Activated naive CD8-positive, alpha-beta T cell treated with anti-CD3 and anti-CD28 coated beads, Interleukin-2, amount 50 U/mL, for 24 hours (primary cell): ENCODE measurements at regions not wholly inside any gene's neighbourhood (a gene's known extent, or its start where the extent isn't known, plus 50 kb on each side); places are given as distances from the start of the nearest gene placed in this dataset.
"Not testable (repeated sequence)": the region's sequence is repeated elsewhere in the genome, so short reads cannot be mapped to it uniquely, and the experiment has no call there.

Experiments
- ATAC-seq: fragments of 150-1000 bp; cut with Tn5 transposase; one replicate; pipeline ENCODE4 v1.10.0; 2021
- DNase-seq: peaks from one replicate; pipeline ENCODE4 v3.0.0; 2021
- H3K27ac Mint-ChIP-seq: one replicate; pipeline ENCODE4 v1.8.0; 2021; ENCODE audit warnings: mild to moderate bottlenecking, mixed read lengths
- H3K27me3 Mint-ChIP-seq: one replicate; pipeline ENCODE4 v1.8.0; 2021; ENCODE audit warnings: mixed read lengths
- H3K36me3 Mint-ChIP-seq: one replicate; pipeline ENCODE4 v1.8.0; 2021; ENCODE audit warnings: low read depth, mixed read lengths
- H3K4me1 Mint-ChIP-seq: one replicate; pipeline ENCODE4 v1.8.0; 2021; ENCODE audit warnings: mixed read lengths
- H3K4me3 Mint-ChIP-seq: one replicate; pipeline ENCODE4 v1.8.0; 2021; ENCODE audit warnings: mild to moderate bottlenecking, moderate library complexity, mixed read lengths
- H3K9me3 Mint-ChIP-seq: one replicate; pipeline ENCODE4 v1.8.0; 2021; ENCODE audit warnings: mixed read lengths

DNA sequence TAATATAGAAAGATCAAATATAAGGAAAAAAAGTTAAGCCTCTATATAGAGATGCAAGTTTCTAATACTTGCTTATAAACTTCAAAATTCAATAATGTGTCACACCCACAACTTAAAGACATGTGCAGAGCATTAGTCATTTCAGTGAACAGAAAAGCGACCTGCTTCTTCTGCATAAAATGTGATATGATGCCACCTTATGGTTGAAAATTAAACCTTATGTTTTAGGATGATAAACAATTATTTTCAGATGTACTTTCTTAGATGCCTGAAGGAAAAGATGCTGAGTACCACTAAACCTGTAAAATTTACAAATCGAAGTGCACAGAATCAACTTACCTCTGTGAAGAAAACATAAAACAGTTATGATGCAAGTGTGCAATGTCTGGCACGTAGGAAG, 96.0 kb downstream of the MTERF1 start:
- ATAC-seq (no peak), DNase-seq (no peak)
- Mint-ChIP-seq H3K36me3 (no peaks in the 10 kb centered on the region), H3K4me3 (no peak overlapping the region), H3K27me3 (peaks cover 5% of the 10 kb centered on the region), H3K4me1 (no peaks in the 10 kb centered on the region), H3K27ac (no peak overlapping the region), H3K9me3 (no peaks in the 10 kb centered on the region)

DNA sequence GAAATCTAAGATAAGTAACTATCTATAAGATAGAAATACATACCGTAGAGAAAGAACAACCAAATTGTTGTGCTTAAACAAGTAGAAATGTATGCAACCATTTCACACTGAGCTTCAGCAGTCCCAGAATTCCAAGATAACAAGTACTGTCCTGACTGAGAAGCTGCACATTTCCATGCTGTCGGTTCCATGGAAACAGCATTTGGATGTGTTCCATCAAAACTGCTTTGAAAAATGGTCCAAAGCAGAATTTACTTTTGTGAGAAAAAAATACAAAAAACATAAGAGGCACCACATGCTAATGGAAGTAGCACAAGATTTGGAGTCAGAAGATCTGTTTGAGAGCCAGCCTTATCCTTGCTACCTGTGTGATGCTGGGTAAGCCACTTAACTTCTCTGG, 92.6 kb downstream of the MTERF1 start:
- ATAC-seq (no peak), DNase-seq (no peak)
- Mint-ChIP-seq H3K36me3 (no peaks in the 10 kb centered on the region), H3K27me3 (peaks cover 5% of the 10 kb centered on the region), H3K9me3 (no peaks in the 10 kb centered on the region), H3K27ac (no peak overlapping the region), H3K4me3 (no peak overlapping the region), H3K4me1 (no peaks in the 10 kb centered on the region)

DNA sequence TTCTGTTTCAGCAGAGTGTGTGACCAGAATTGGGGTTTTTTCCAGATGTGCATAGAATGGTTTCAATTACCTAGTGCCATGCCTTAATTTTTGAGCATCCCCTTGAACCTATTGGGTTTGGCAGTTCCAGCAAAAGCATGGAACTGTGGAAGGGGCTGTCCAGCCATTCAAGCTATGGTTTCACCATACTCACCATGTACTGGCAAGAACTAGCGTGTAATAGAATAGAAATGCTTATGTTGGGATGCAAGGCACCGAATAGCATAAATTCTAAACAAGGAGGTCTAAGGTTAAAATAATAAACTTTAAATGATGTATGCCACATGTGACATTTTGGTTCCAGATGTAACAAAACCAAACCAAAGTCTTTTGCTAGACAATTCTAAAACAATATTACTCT, 91.4 kb downstream of the MTERF1 start:
- no peak overlapping the region for H3K4me3 Mint-ChIP-seq

DNA sequence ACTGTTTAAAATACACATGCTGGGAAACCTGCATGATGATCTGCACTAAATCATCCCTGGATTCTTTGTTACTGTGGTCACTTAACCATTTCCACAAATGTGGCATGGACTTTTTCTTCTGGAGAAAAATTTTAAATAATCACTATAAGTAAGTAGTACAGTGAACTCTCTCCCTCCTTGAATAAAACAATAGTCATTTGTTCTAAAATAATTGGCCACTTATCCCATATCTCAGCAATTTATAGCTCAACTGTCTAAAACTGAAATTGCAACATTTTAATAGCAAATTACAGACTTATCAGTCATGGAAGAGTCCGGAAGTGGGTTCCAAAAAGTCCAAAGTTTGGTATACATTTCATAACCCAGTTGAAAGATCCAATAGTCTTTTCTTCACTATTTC, 90.9 kb downstream of the MTERF1 start:
- ATAC-seq (no peak), DNase-seq (no peak)
- no peak overlapping the region for H3K4me3 Mint-ChIP-seq
- no peak overlapping the region for H3K27ac Mint-ChIP-seq
- H3K4me1 Mint-ChIP-seq = no peaks in the 10 kb centered on the region
- H3K27me3 Mint-ChIP-seq = peaks cover 1% of the 10 kb centered on the region
- H3K9me3 Mint-ChIP-seq = peaks cover under 1% of the 10 kb centered on the region
- H3K36me3 Mint-ChIP-seq = no peaks in the 10 kb centered on the region

More for the DNA sequence above, 91.4 kb downstream of the MTERF1 start:
- no peak for DNase-seq
- ATAC-seq = no peak
- no peaks in the 10 kb centered on the region for H3K36me3 Mint-ChIP-seq
- H3K4me1 Mint-ChIP-seq = no peaks in the 10 kb centered on the region
- no peak overlapping the region for H3K27ac Mint-ChIP-seq
- H3K9me3 Mint-ChIP-seq = no peaks in the 10 kb centered on the region
- H3K27me3 Mint-ChIP-seq = peaks cover 1% of the 10 kb centered on the region

DNA sequence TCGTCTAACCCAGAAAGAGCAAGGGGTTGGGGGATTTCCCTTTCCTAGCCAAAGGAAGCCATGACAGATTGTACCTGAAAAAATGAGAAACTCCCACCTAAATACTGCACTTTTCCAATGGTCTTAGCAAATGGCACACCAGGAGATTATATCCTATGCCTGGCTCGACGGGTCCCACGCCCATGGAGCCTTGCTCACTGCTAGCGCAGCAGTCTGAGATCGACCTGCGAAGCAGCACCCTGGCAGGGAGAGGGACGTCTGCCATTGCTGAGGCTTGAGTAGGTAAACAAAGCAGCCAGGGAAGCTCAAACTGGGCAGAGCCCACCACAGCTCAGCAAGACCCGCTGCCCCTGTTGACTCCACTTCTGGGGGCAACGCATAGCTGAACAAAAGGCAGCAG, 89.9 kb downstream of the MTERF1 start:
- H3K27ac Mint-ChIP-seq, H3K4me1 Mint-ChIP-seq, ATAC-seq, DNase-seq, H3K4me3 Mint-ChIP-seq, H3K36me3 Mint-ChIP-seq, H3K27me3 Mint-ChIP-seq, H3K9me3 Mint-ChIP-seq: not testable (repeated sequence)

DNA sequence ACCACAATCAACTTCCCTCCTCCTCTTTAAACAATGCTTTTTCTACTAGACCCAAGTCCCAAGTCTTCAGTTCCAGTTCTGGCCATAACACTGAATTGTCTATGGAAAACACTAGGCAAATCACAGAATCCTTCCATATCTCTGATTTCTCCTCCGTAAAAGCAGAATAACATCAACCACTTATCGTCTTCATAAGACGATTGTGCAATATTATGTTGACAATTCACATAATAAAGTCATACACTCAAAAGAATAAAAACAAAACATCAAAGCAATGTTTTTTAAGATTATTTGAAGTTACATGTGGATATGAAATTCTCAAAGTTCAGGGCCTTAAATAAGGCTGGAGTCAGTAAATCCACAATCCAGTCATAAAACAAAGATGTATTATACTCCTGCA, 84.4 kb downstream of the MTERF1 start:
- no peaks in the 10 kb centered on the region for H3K27me3 Mint-ChIP-seq
- DNase-seq (no peak), ATAC-seq (no peak)
- no peak overlapping the region for H3K27ac Mint-ChIP-seq
- H3K36me3 Mint-ChIP-seq = no peaks in the 10 kb centered on the region
- H3K9me3 Mint-ChIP-seq = peaks cover 4% of the 10 kb centered on the region
- no peaks in the 10 kb centered on the region for H3K4me1 Mint-ChIP-seq
- no peak overlapping the region for H3K4me3 Mint-ChIP-seq

DNA sequence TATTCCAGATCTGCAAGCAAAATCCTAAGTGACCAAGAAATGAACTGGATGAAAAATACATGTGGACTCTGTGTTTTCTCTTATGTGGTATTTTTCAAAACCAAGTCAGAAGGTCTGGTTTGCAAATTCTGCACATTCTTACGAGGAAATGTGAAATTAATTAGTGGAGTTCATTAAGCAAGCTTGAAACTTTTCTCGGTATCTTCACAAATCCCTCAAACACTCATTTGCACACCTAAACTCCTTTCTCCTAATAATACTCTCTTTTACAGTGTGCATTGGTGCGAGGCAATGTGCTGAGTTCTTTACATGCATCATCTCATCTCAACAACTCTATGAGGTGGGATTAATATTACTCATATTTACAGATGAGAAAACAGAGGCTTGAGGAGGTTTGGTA, 82.1 kb downstream of the MTERF1 start:
- no peaks in the 10 kb centered on the region for H3K36me3 Mint-ChIP-seq
- DNase-seq (no peak), ATAC-seq (no peak)
- no peaks in the 10 kb centered on the region for H3K27me3 Mint-ChIP-seq
- peaks cover 4% of the 10 kb centered on the region for H3K9me3 Mint-ChIP-seq
- H3K27ac Mint-ChIP-seq = no peak overlapping the region
- no peak overlapping the region for H3K4me3 Mint-ChIP-seq
- no peaks in the 10 kb centered on the region for H3K4me1 Mint-ChIP-seq

DNA sequence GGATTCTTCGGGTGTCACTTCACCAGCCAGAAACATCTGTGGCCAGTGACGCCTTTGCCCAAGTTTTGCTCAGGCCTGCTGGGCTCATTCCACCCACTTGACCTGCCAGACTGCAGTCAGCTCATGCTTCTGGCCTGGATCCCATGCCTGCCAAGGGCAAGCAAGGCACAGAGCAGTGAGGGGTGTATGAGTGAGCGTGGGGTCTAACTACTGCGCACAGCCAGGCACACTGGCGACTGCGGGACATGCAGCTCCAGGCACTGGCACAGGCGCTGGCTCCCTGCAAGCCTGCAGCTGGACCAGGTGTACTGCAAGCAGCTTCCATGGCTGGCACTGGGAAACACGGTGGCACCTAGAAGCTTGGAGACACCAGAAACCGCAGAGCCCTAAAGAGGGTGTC, 80.1 kb downstream of the MTERF1 start:
- peak; percentile 33 for ATAC-seq
- Mint-ChIP-seq H3K4me1 (no peaks in the 10 kb centered on the region), H3K4me3 (no peak overlapping the region), H3K27ac (no peak overlapping the region), H3K36me3 (no peaks in the 10 kb centered on the region), H3K27me3 (no peaks in the 10 kb centered on the region), H3K9me3 (no peaks in the 10 kb centered on the region)
- DNase-seq = no peak

DNA sequence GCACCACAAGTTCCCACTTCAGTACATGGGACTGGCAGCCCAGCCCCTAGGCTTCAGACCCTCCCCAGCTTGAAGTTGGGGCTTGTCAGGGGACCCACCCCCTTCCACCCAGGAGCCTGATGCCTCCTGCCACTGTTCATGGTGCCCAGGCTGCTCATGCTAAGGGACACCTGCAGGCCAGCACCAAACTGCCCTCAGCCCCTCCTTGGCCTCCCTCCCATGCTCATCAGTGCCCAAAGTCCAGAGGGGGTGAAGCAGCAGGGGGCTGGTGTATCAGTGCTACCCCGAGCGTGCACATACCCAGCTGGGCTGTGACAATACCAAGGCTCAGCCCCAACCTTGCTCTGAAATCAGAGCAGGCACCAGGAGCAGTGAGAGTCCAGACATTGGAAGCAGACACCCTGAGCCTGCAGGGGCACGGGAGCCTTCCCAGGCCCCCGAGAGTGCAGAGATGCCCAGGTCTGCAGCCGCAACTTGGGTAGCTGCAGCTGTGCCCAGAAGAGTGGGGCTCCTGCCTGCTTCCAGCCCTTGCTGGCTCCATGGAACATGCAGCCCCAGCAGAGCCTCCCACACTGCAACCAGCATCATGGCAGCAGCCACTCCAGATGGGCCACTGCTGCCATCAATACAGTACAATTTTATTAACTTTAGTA, 79.0 kb downstream of the MTERF1 start:
- Mint-ChIP-seq H3K27me3 (no peaks in the 10 kb centered on the region), H3K27ac (no peak overlapping the region), H3K9me3 (no peaks in the 10 kb centered on the region), H3K4me3 (no peak overlapping the region), H3K4me1 (no peaks in the 10 kb centered on the region), H3K36me3 (no peaks in the 10 kb centered on the region)
- ATAC-seq = no peak
- no peak for DNase-seq

DNA sequence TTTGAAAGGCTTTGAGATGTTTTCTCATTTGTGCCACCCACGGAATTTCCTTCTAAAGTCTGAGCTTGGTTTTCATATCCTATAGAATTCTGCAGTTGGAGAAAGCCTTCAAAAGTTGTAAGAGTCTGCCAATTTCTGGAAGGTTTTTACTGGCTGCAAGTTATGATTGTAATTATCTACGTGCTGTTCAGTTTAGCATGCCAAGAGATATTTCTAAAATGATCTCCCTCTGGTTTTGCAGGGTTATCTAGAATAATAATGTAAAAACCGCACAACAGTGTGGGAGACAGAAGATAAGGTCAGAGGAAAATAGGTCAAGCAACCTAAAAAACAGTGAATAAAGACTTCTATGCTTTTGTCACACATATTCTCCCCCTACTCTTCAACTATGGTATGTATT, 69.3 kb downstream of the MTERF1 start:
- H3K36me3 Mint-ChIP-seq = peaks cover 3% of the 10 kb centered on the region
- ATAC-seq (no peak), DNase-seq (no peak)
- H3K9me3 Mint-ChIP-seq = peaks cover 4% of the 10 kb centered on the region
- H3K27ac Mint-ChIP-seq = no peak overlapping the region
- no peak overlapping the region for H3K4me3 Mint-ChIP-seq
- H3K4me1 Mint-ChIP-seq = no peaks in the 10 kb centered on the region
- no peaks in the 10 kb centered on the region for H3K27me3 Mint-ChIP-seq

DNA sequence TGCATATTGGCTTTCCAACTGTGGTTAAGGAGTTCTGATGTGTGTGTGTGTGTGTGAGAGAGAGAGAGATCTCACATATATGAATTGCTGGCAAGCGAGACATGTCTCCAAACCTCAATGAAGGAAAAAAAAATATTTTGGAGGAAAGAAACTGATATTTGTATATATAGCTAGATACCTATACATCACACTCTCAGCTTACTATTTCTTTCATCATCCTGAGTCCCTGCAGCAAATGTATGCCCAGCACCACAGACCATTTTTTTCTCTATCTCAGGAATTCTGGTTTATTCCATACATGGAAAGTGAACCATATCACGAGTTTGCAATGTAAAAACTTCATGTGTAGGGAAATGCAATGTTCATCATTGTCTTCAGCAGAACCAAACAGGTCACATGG, 68.9 kb downstream of the MTERF1 start:
- H3K4me1 Mint-ChIP-seq = no peaks in the 10 kb centered on the region
- no peak overlapping the region for H3K27ac Mint-ChIP-seq
- ATAC-seq (no peak), DNase-seq (no peak)
- peaks cover 6% of the 10 kb centered on the region for H3K9me3 Mint-ChIP-seq
- H3K36me3 Mint-ChIP-seq = peaks cover 3% of the 10 kb centered on the region
- no peak overlapping the region for H3K4me3 Mint-ChIP-seq
- no peaks in the 10 kb centered on the region for H3K27me3 Mint-ChIP-seq

DNA sequence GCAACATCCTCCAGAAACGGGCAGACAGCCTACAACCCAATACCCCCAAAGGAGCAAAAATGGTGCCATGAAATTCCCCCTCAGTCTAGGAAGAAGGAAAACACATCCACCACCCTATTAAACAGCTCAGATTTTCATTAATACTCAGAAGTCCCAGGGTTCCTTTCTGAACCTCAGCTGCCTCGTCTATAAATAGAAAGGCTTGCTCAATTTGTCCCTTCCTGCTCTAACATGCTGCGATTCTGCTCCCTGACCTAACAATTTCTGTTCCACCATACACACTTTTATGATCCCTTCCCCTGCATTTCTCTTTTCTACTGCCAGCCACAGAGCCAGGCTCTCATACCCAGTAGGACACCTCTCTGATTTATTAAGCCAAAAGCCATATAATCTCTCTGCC, 68.1 kb downstream of the MTERF1 start:
- H3K4me1 Mint-ChIP-seq = no peaks in the 10 kb centered on the region
- peaks cover 3% of the 10 kb centered on the region for H3K36me3 Mint-ChIP-seq
- DNase-seq (no peak), ATAC-seq (no peak)
- H3K9me3 Mint-ChIP-seq = peaks cover 10% of the 10 kb centered on the region
- H3K27ac Mint-ChIP-seq = no peak overlapping the region
- H3K4me3 Mint-ChIP-seq = no peak overlapping the region
- H3K27me3 Mint-ChIP-seq = no peaks in the 10 kb centered on the region

DNA sequence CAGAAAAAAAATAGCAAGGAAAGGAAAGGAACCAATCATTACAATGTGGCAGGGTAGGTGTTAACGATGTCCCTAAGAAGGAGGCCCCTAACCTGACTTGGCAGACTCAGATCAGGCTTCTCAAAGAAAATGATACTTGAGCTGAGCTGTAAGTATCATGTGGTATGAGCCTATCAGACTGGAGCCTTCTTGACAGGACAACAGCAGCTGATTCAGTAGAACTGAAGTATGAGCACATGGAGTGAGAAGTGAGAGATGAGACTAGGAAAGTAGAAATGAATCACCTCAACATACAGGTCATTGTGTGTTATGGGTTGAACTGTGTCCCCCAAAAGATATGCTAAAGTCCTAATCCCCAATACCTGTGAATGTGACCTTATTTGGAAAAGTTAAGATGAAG, 66.3 kb downstream of the MTERF1 start:
- DNase-seq = no peak
- peaks cover 12% of the 10 kb centered on the region for H3K9me3 Mint-ChIP-seq
- no peaks in the 10 kb centered on the region for H3K4me1 Mint-ChIP-seq
- H3K4me3 Mint-ChIP-seq = no peak overlapping the region
- no peaks in the 10 kb centered on the region for H3K36me3 Mint-ChIP-seq
- no peak for ATAC-seq
- H3K27me3 Mint-ChIP-seq = no peaks in the 10 kb centered on the region
- H3K27ac Mint-ChIP-seq = no peak overlapping the region
